Breast epithelium (tissue), 3 donors: ENCODE measurements at regions not wholly inside any gene's neighbourhood (a gene's known extent, or its start where the extent isn't known, plus 50 kb on each side); places are given as distances from the start of the nearest gene placed in this dataset.

Experiments used
- POLR2A ChIP-seq: fragments of 450-650 bp; IDR thresholded peaks from one replicate; pipeline ENCODE4 v1.6.1; 2016; ENCODE audit warnings: antibody characterized with exemption, mild to moderate bottlenecking, moderate library complexity
- POLR2AphosphoS5 ChIP-seq, 3 donors: sonication (generic); formaldehyde crosslinking; IDR thresholded peaks; one replicate each; pipeline ENCODE4 v1.6.1; 2017; ENCODE audit warnings: antibody characterized with exemption in 3 of 3
- TF ChIP-seq, protein P1 (sequence below), 3 donors: fragments of 450-650 bp; IDR thresholded peaks; one replicate each; pipeline ENCODE4 v1.5.1; 2016 to 2017; ENCODE audit warnings: antibody characterized with exemption in 3 of 3, mild to moderate bottlenecking in 3 of 3, moderate library complexity in 3 of 3

DNA sequence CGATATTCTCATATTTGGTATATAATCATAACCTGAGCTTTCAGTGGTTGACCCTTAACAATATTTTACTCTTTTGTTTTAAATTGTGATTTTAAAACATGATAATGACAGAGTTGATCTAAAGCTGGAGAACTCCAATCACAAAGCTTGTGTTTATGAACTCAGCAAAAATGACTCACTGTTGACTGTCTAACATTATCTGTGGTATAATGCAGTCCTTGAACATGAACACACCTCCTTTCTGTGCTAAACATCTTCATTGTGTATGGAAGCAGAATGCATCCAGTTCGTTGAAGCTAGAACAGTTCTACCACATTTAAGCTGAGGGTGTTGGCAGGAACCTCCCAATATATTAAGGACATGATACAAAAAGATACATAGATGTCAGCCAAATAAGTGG lies 1030.2 kb upstream of the SEMA6A start:
- TF ChIP-seq POLR2A, result no peak
- TF ChIP-seq, protein P1, sequence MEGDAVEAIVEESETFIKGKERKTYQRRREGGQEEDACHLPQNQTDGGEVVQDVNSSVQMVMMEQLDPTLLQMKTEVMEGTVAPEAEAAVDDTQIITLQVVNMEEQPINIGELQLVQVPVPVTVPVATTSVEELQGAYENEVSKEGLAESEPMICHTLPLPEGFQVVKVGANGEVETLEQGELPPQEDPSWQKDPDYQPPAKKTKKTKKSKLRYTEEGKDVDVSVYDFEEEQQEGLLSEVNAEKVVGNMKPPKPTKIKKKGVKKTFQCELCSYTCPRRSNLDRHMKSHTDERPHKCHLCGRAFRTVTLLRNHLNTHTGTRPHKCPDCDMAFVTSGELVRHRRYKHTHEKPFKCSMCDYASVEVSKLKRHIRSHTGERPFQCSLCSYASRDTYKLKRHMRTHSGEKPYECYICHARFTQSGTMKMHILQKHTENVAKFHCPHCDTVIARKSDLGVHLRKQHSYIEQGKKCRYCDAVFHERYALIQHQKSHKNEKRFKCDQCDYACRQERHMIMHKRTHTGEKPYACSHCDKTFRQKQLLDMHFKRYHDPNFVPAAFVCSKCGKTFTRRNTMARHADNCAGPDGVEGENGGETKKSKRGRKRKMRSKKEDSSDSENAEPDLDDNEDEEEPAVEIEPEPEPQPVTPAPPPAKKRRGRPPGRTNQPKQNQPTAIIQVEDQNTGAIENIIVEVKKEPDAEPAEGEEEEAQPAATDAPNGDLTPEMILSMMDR (IDR thresholded peaks at IDR 0.05), result no peak
- TF ChIP-seq POLR2AphosphoS5 (IDR thresholded peaks at IDR 0.05), result no peak
